Prostate gland (tissue), 2 donors: ENCODE measurements at regions not wholly inside any gene's neighbourhood (a gene's known extent, or its start where the extent isn't known, plus 50 kb on each side); places are given as distances from the start of the nearest gene placed in this dataset.

ENCODE experiments used
- DNase-seq: peaks from one replicate; pipeline ENCODE4 v3.0.0-alpha.2; 2019; ENCODE audit warnings: low spot score
- H3K27ac ChIP-seq, 2 donors: fragments of 200-600 bp; sonication (generic); 2 replicates each; pipeline ENCODE4 v1.5.1; 2017 to 2019
- H3K27me3 ChIP-seq: fragments of 200-600 bp; sonication (generic); replicated peaks from 2 replicates; pipeline ENCODE4 v1.5.1; 2019; ENCODE audit not compliant: insufficient read depth
- H3K36me3 ChIP-seq, 2 donors: fragments of 200-600 bp; sonication (generic); 1 replicate in 1 of 2; 2 replicates in 1 of 2; pipeline versions ENCODE4 v1.5.1 to v1.8.1; 2017 to 2019
- H3K4me1 ChIP-seq: fragments of 200-600 bp; sonication (generic); replicated peaks from 2 replicates; pipeline ENCODE4 v1.5.1; 2019
- H3K4me3 ChIP-seq, 2 donors: fragments of 200-600 bp; sonication (generic); 2 replicates each; pipeline ENCODE4 v1.5.1; 2017 to 2019
- H3K9me3 ChIP-seq: fragments of 200-600 bp; sonication (generic); 2 replicates; pipeline ENCODE4 v1.5.1; 2017
- CTCF ChIP-seq, 4 experiments: fragments of 200-600 bp in 2 of 4; fragments of 450-650 bp in 2 of 4; sonication (generic) in 2 of 4; IDR thresholded peaks; 1 replicate in 3 of 4; 2 replicates in 1 of 4; pipeline ENCODE4 v1.5.1; 2016 to 2019; ENCODE audit warnings: antibody characterized with exemption in 4 of 4, mild to moderate bottlenecking in 2 of 4, moderate library complexity in 2 of 4
- POLR2A ChIP-seq: fragments of 450-650 bp; IDR thresholded peaks from one replicate; pipeline ENCODE4 v1.6.1; 2016; ENCODE audit warnings: antibody characterized with exemption, mild to moderate bottlenecking
- POLR2AphosphoS5 ChIP-seq: sonication (generic); formaldehyde crosslinking; IDR thresholded peaks from one replicate; pipeline ENCODE4 v1.6.1; 2017; ENCODE audit warnings: antibody characterized with exemption
- WGBS: methylation state at CpG from one replicate; pipeline ENCODE4 v1.1.5; 2018; 5-methylcytosine and 5-hydroxymethylcytosine counted together
- intact Hi-C: fragments of 100-400 bp; cut with DNase I; formaldehyde crosslinking; loops from one replicate; pipeline ENCODE4 v1.14.2; 2022

- DNase-seq, result no peak
- TF ChIP-seq POLR2AphosphoS5 (no peak), CTCF (IDR thresholded peaks at IDR 0.05) (no peak), POLR2A (no peak)
- H3K9me3 ChIP-seq, result no peaks in the 10 kb centered on the region
- no peaks in the 10 kb centered on the region for H3K27me3 ChIP-seq
- no peaks in the 10 kb centered on the region for H3K36me3 ChIP-seq
- H3K4me1 ChIP-seq, result no peaks in the 10 kb centered on the region
- no peak overlapping the region for H3K4me3 ChIP-seq
- WGBS, result 58% methylated on average over 1 of the region's 1 CpG
- H3K27ac ChIP-seq, result no peak overlapping the region
- intact Hi-C loops, result no loop called here
Observed at GRCh38 chr1:61533546-61533945, 191.4 kb downstream of the TM2D1 start.

- Histone ChIP-seq H3K9me3 (no peaks in the 10 kb centered on the region), H3K4me3 (no peak overlapping the region), H3K27me3 (no peaks in the 10 kb centered on the region), H3K27ac (no peak overlapping the region), H3K4me1 (no peaks in the 10 kb centered on the region), H3K36me3 (no peaks in the 10 kb centered on the region)
- no peak for DNase-seq
- TF ChIP-seq POLR2AphosphoS5, result no peak
- TF ChIP-seq CTCF (IDR thresholded peaks at IDR 0.05), result no peak
- no peak for TF ChIP-seq POLR2A
- WGBS, result 88% methylated on average over 2 of the region's 2 CpGs
- intact Hi-C loops, result no loop called here
Observed at GRCh38 chr1:61531716-61532115, 193.2 kb downstream of the TM2D1 start.

GRCh38 chr1:61523893-61524605 is 200.9 kb downstream of the TM2D1 start:
- no peak overlapping the region for H3K27ac ChIP-seq
- DNase-seq, result no peak
- H3K36me3 ChIP-seq, result no peaks in the 10 kb centered on the region
- intact Hi-C loops, result no loop called here
- no peaks in the 10 kb centered on the region for H3K4me1 ChIP-seq
- H3K4me3 ChIP-seq, result no peak overlapping the region
- 93% methylated on average over 1 of the region's 1 CpG for WGBS
- TF ChIP-seq POLR2A (no peak), POLR2AphosphoS5 (no peak), CTCF (IDR thresholded peaks at IDR 0.05) (no peak)
- H3K27me3 ChIP-seq, result no peaks in the 10 kb centered on the region
- no peaks in the 10 kb centered on the region for H3K9me3 ChIP-seq

- Histone ChIP-seq H3K27me3 (no peaks in the 10 kb centered on the region), H3K36me3 (no peaks in the 10 kb centered on the region), H3K4me1 (no peaks in the 10 kb centered on the region), H3K9me3 (no peaks in the 10 kb centered on the region), H3K4me3 (no peak overlapping the region), H3K27ac (no peak overlapping the region)
- no peak for DNase-seq
- TF ChIP-seq CTCF (IDR thresholded peaks at IDR 0.05) (no peak), POLR2AphosphoS5 (no peak), POLR2A (no peak)
- WGBS, result 91% methylated on average over 1 of the region's 1 CpG
- intact Hi-C loops, result no loop called here
Observed at GRCh38 chr1:61523229-61523628, 201.7 kb downstream of the TM2D1 start.

GRCh38 chr1:61520401-61520800 is 204.5 kb downstream of the TM2D1 start:
- H3K27ac ChIP-seq, result no peak overlapping the region
- no peaks in the 10 kb centered on the region for H3K36me3 ChIP-seq
- DNase-seq, result no peak
- no peak overlapping the region for H3K4me3 ChIP-seq
- TF ChIP-seq POLR2AphosphoS5, result no peak
- no peak for TF ChIP-seq CTCF (IDR thresholded peaks at IDR 0.05)
- no peak for TF ChIP-seq POLR2A
- H3K27me3 ChIP-seq, result no peaks in the 10 kb centered on the region
- intact Hi-C loops, result no loop called here
- H3K9me3 ChIP-seq, result no peaks in the 10 kb centered on the region
- H3K4me1 ChIP-seq, result no peaks in the 10 kb centered on the region
